NCI-H82 treated with DMSO at 0.1 percent for 48 hours (cell line): ENCODE measurements at regions not wholly inside any gene's neighbourhood (a gene's known extent, or its start where the extent isn't known, plus 50 kb on each side); places are given as distances from the start of the nearest gene placed in this dataset.

ENCODE experiments used
- DNase-seq: peaks from one replicate; lab custom pipeline; 2025; ENCODE audit not compliant: unreplicated experiment; lab: John Stamatoyannopoulos, UW

DNA sequence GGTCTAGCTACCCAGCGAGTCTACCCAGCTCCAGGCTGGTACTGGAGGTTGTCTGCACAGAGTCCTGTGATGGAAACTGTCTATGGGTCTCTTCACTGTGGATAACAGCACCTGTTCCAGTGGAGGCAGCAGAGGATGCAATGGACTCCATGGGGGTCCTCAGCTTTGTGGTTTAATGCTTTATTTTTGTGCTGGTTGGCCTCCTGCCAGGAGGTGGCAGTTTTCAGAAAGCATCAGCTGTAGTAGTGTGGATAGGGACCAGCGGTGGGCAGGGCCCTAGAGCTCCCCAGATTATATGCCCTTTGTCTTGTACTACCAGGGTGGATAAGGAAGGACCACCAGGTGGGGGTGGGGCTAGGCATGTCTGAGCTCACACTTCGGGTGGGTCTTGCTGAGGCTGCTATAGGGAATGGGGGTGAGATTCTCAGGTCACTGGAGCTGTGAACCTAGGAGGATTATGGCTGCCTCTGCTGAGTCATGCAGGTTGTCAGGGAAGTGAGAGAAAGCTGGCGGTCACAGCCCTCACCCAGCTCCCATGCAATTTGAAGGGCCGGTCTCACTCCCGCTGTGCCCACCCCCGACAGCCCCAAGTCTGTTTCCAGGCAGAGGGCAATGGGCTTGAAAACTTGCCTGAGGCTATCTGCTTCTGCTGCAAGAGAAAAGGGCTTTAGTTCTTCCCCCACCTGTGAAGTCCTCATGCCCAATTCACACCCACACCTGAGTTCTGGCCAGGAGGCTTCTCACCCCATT lies 397.1 kb downstream of the TLE1 start:
- DNase-seq = no peak

GRCh38 chr9:81289622-81290021 lies 399.7 kb downstream of the TLE1 start:
- no peak for DNase-seq

DNA sequence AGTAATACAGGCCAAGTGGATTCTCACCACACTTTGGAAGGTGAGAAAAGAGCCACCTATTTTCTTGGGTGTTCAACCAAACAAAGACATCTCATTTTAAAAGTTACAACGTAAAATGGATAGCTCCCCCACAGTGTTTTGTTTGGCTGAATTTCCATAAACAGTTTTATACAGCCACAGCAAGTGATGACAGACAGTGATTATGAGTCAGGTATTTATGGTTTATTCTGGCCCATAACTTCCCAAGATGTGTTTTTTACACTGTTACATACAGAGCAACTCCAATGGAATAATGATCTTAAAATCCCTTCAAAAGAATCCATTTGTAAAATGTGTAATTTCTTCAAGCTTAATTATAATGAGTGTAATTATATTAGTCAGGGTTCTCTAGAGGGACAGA lies 421.3 kb downstream of the TLE1 start:
- no peak for DNase-seq

GRCh38 chr9:81266674-81267073 lies 422.7 kb downstream of the TLE1 start:
- no peak for DNase-seq

- no peak for DNase-seq
Measured at GRCh38 chr9:81266086-81266485, 423.3 kb downstream of the TLE1 start.

- peak; percentile 97 for DNase-seq
Measured at GRCh38 chr9:81264516-81264915, 424.8 kb downstream of the TLE1 start.

DNA sequence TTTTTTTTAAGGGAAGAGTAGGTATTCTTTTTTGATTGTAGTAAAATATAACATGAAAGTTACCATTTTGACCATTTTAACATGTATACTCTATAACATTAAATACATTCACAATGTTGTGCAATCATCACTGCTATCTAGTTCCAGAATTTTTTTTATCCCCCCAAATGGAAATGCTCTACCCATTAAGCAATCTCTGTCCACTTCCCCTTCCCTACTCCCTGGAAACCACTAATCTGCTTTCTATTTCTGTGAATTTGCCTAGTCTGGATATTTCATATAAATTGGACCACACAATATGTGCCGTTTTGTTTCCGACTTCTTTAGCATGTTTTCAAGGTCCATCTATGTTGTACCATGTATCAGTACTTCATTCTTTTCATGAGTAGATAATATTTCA lies 429.5 kb downstream of the TLE1 start:
- no peak for DNase-seq

DNA sequence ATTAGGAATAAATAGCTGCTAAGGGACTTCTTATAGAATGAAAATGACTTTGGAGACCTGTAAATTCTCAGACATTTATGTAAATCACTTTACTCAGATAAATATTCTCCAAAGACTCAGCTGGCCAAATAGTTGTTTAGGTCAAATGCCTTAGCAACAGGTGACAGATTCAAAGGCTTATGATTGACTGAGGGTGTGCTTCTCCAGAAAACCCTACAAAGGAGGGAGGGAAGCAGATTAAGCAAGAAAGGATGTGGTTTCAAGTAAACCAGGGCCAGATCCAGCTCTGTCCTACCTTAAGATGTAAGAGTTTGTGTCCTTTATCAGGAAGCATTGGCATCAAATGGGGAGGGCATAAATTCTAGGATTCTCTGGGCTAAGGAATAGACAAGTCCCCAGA lies 433.0 kb downstream of the TLE1 start:
- no peak for DNase-seq

DNA sequence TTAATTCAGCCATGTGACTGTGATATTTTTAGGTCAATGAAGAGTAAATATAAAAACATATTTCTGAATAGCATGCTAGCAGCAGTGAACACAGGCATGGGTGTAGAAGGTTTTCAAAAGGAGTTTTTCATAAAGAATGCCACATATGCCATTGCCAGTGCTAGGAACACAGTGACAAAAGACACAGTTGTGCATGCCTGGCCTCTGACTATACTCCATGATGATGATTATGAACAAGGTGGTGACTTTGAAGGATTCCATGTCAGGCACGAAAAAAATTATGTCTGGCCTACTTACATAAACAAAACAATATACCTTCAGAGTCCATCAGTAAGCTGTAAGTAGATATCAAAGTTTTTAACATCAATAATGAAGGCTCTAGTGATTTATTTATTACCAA lies 438.7 kb downstream of the TLE1 start:
- DNase-seq = no peak

GRCh38 chr9:81250041-81250440 lies 439.3 kb downstream of the TLE1 start:
- DNase-seq = no peak

GRCh38 chr9:81245254-81245956 lies 443.9 kb downstream of the TLE1 start:
- peak; percentile 65 for DNase-seq

DNA sequence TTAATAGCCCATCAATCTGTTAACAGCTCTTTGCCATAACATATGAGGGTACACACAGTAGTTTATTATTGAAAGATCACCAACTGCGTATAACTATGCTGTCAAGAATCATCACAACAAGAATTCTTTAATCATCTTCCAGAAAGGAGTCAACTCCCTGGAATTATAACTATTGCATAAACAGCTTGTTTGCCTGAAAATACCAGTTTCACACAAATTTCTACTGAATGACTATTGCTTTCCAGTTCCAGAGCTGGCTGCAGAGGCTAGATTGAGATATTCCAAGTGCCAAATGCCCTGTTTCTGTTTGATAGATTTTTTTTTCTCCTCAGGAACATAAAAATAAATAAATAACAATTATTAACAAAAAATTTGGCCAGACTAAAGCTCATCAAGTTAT lies 444.7 kb downstream of the TLE1 start:
- no peak for DNase-seq

- DNase-seq = no peak
Measured at GRCh38 chr9:81242866-81243265, 446.5 kb downstream of the TLE1 start.

- no peak for DNase-seq
Measured at GRCh38 chr9:81239388-81239787, 450.0 kb downstream of the TLE1 start.

DNA sequence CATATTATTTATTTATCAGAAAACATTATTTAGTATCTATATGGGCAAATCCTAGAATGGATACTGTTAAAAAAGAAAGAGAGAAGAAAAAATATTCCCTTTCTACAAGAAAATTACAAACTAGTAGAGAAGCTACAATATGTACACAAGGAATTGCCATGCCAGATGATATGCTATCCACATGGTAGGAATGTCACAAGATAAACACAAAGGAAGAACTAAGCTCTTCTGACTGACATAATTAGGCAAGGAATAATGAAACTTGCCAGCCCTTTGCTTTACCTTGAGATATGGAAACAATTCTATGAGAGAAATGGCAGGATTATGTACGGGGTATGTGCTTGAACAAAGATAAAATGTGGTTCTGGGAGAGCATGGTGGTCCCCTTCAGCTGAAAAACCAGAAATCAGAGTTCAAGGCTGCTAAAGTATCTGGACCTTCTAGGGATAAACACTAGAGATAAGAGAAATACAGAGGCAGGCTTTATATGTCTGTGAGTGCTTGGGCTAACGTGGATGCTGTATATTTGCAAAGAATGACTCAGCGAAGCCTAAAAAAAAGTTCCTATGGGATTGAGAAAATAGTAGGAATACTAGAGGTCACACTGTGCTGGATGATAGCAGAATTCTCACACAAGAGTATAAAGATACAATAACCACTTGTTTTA lies 451.6 kb downstream of the TLE1 start:
- DNase-seq = no peak

DNA sequence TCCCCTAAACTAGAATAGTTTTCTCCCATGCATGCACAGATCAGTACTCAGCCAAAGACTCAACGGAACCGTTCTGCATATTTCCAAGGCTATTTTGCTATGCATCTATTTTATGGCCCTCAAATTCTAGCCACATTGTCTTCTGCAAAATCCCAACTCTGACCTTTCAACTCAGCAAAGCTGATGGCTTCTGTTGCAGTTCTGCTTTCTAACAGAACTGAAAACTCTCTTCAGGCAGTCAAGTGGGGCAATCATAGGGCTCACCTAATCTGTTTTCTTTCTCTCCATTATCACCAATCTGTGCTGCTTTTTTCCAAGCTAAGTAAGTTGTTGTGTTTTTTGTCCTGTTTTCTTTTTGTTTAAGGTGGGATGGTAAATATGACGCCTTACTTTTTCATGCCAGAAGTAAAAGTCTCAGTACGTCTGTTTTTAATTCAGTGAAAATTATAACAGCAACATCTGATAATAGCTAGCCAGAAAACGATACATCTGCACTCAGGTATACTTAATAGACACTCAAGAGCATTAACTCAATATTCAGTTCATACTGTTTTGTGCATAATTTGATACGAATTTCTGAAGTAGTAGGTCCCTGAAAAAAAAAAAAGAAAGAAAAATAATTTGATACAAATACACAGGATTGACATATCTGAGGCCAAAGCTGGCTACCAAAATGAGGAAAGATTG lies 454.3 kb downstream of the TLE1 start:
- no peak for DNase-seq

DNA sequence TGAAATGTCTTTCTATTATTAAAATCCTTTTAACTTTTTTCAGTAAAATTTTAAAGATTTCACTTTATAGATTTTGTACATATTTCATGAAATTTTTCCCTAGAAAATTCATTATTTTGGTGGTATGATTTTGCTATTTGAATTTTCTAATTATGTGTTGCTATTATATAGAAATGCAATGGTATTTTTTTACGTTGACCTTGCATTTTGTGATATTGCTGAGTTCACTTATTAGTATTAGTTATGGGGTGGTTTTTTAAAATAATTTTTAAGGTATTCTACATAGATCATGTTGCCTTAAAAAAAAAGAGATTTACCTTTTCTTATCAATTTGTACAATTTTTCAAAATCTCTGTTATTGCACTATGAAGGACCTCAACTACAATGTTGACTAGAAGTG lies 458.3 kb downstream of the TLE1 start:
- no peak for DNase-seq

DNA sequence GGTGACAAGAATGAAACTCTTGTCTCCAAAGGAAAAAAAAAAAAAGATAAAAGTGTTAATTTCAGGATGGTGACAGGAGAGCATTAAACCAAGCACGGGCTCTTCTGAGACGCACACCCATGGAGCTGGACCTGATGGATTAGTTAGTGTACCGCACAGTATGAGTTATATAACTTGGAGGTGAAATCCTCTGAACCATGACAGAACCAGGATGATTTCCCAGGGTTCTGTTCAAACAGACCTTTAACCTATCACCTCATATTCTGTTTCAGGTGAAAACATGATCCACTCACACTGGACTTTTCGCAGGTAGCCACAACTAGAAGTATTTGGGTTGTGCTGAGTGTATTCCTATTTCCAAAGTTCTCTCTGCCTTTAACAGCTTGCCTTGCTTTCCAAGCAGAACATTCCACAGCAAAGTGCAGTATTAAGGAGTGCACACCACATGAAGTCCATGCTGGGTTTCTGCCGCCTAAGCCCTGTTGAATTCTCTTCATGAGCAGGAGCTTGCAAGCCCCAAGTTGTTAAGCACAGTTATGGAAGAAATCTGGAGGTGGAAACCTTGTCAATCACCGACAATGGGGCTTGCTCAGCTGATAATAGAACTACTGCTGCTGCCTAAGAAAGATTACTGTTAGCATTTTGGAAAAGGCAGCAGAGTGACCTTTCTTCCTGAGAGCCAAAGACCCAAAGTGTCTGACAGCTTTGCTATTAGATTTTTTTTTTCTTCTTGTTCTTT lies 461.7 kb downstream of the TLE1 start:
- peak; percentile 46 for DNase-seq

DNA sequence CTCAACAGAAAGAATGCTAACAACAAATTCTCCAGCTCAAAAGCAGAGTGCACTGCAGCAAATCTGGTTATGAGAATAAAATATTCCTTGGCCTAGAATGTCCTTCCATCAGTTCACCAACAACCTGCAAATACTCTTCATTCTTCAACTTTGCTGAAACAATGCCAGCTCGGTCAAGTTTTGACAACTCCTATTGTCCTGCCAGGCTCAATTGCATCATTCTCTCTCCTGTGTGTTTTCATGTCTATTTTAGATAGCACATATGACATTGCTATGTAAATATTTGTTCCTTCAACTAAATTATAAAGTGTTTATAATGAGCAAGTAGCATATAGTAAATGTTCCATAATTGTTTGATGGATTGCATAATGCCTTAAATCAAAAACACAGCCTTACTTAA lies 463.8 kb downstream of the TLE1 start:
- DNase-seq = no peak

GRCh38 chr9:81224166-81225081 lies 464.9 kb downstream of the TLE1 start:
- DNase-seq = peak; percentile 27
